NT2/D1 (cell line): ENCODE measurements at regions not wholly inside any gene's neighbourhood (a gene's known extent, or its start where the extent isn't known, plus 50 kb on each side); places are given as distances from the start of the nearest gene placed in this dataset.

Experiments used
- SUZ12 ChIP-seq: IDR thresholded peaks from 2 replicates; pipeline ENCODE4 v1.6.1; 2011; ENCODE audit not compliant: insufficient read length, insufficient read depth; ENCODE audit errors: extremely low read depth
- YY1 ChIP-seq: IDR thresholded peaks from 2 replicates; pipeline ENCODE4 v1.6.1; 2011; ENCODE audit not compliant: insufficient read length, insufficient read depth
- ZNF274 ChIP-seq: IDR thresholded peaks from 2 replicates; pipeline ENCODE4 v1.6.1; 2011; ENCODE audit warnings: mild to moderate bottlenecking, low read depth, low read length

DNA sequence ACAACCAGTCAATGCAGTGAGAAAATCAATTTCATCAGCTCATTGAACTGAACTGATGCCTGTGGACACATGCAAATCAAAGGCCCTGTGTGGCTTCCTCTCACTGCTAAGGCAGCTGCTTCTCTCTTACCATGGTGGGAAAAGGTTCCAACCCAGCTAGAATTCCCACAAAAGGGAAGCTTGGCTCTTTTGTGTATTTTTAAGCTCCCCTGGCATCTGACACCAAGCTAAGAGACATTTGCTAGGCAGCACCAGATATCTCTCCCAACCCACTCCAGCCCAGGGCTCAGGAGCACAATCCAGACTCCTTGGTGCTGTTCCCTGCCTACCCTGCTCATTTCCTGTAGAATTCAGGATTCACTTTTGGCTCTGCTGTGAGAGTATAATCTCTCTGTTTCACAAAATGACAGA, 129.6 kb downstream of the GXYLT1 start:
- TF ChIP-seq SUZ12 (no peak), ZNF274 (no peak), YY1 (no peak)
